GM12875 (cell line): ENCODE measurements at regions not wholly inside any gene's neighbourhood (a gene's known extent, or its start where the extent isn't known, plus 50 kb on each side); places are given as distances from the start of the nearest gene placed in this dataset.

Source experiments
- H3K4me3 ChIP-seq: one replicate; pipeline ENCODE4 v1.5.1; 2011; ENCODE audit warnings: low read depth, low read length, control low read depth
- CTCF ChIP-seq: IDR thresholded peaks from 2 replicates; pipeline ENCODE4 v1.5.1; 2011; ENCODE audit warnings: low read depth, mild to moderate bottlenecking, control low read depth, inconsistent platforms, low read length, moderate library complexity, borderline replicate concordance; ENCODE audit not compliant: insufficient read depth

DNA sequence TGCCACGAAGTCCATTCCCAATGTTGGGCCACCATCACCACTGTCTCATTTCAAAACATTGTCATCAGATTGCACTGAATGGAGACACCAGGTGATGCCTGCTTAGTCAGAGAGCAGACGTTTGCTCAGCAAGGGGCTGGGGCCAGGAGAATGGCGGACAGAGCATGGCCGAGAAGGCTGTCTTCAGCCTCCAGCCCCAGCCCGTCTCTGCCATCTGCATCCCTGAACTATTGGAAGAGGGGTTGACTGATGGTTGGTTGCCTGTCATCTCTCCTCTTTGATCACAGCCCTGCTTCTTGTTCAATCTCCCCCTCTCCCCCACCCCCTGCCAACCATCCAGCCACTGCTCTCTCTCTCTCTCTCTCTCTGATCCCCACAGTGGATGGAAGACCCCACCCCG, 140.9 kb downstream of the SHOX start:
- no peak for TF ChIP-seq CTCF
- H3K4me3 ChIP-seq, result no peak overlapping the region

DNA sequence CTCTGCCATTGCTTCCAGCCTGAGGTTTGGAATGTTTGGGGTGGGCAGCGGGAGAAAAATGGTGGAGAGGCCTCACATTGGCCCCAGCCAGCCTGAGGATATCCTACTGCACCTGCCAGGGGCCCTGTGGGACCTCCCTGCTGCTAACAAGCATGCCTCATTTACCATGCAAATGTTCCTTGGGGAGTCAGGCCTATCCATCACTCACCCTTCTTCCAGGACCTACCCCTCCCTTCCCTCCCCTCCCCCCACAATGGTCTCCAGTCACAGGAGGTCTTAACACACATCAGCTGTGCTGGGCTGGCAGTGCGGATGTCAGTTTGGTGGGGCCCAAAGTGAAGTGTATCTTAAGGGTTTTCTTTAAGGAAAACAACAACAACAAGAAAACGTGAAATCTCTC, 139.2 kb downstream of the SHOX start:
- TF ChIP-seq CTCF, result no peak
- no peak overlapping the region for H3K4me3 ChIP-seq

DNA sequence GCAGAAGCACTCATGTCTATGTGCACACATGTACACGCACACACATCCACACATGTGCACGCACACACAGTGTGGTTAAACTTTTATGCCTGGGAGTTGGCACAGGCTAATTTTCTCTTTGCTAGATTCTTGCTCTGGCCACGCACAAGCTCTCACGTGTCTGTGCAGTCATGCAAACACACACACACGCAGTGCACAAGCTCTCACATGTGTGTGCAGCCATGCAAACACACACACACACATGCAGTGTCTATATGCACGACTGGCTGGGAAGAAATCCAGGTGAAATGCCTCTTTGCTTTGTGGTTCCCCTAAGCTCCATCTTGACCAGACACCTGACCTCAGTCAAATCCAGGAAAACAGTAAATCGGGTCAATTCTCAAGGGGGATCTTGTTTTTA, 138.0 kb downstream of the SHOX start:
- TF ChIP-seq CTCF, result no peak

DNA sequence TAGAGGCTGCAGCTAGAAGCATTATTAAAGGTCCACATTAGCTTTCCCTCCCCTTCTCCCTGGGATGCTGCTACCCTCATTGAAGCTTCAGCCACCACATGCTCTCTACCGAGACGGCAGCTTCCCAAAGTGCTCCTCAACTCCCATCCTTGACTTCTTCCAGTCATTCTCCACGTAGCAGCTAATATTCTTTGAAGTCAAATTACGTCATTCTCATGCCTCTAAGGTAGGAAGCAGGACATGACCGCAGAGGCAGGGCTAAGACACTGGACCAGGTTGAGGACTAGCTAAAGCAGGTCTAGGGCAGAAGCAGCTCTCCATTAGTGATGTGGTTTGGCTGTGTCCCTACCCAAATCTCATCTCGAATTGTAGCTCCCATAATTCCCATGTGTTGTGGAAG, 128.3 kb downstream of the SHOX start:
- no peak overlapping the region for H3K4me3 ChIP-seq
- no peak for TF ChIP-seq CTCF

More for the DNA sequence above, 138.0 kb downstream of the SHOX start:
- H3K4me3 ChIP-seq, result no peak overlapping the region

GRCh38 chrX:750812-751211, 120.2 kb downstream of the SHOX start:
- no peak overlapping the region for H3K4me3 ChIP-seq
- no peak for TF ChIP-seq CTCF

DNA sequence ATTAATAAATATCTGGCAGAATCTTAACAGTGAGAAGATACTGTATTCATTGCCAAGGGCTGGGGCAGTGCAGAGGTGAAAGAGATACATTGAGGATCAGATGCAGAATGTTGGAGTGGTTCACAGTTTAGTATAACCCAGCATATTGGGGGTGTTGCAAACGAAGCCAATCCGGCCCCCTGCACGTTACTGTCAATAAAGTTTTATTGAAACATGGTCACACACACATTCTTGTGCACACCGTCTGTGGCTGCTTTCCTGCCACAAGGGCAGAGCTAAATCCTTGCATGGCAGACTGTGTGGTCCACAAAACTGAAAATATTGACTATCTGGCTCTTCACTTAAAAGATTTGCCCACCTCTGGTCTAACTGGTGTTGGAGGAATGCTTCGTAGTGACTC, 119.7 kb downstream of the SHOX start:
- no peak for TF ChIP-seq CTCF
- H3K4me3 ChIP-seq, result no peak overlapping the region

GRCh38 chrX:747176-747575, 116.6 kb downstream of the SHOX start:
- no peak for TF ChIP-seq CTCF
- no peak overlapping the region for H3K4me3 ChIP-seq
